NCI-H82 treated with DMSO at 0.1 percent for 48 hours (cell line): ENCODE measurements at regions not wholly inside any gene's neighbourhood (a gene's known extent, or its start where the extent isn't known, plus 50 kb on each side); places are given as distances from the start of the nearest gene placed in this dataset.

Experiments
- DNase-seq: peaks from one replicate; lab custom pipeline; 2025; ENCODE audit not compliant: unreplicated experiment; lab: John Stamatoyannopoulos, UW

GRCh38 chr10:121096617-121097431 lies 245.7 kb downstream of the WDR11 start:
- no peak for DNase-seq

- DNase-seq = peak; percentile 19
These were observed 247.0 kb downstream of the WDR11 start for GRCh38 chr10:121098211-121098610.

- DNase-seq = peak; percentile 52
These were observed 247.6 kb downstream of the WDR11 start for GRCh38 chr10:121098751-121099150.

- DNase-seq = no peak
These were observed 248.0 kb downstream of the WDR11 start for GRCh38 chr10:121099181-121099580.

GRCh38 chr10:121099592-121099991 lies 248.4 kb downstream of the WDR11 start:
- DNase-seq = peak; percentile 79

- DNase-seq = no peak
These were observed 250.4 kb downstream of the WDR11 start for GRCh38 chr10:121101561-121101960.

- no peak for DNase-seq
These were observed 251.5 kb downstream of the WDR11 start for GRCh38 chr10:121102706-121103105.

- no peak for DNase-seq
These were observed 253.4 kb downstream of the WDR11 start for GRCh38 chr10:121104476-121105111.

GRCh38 chr10:121106611-121107010 lies 255.4 kb downstream of the WDR11 start:
- no peak for DNase-seq

- DNase-seq = no peak
These were observed 256.9 kb downstream of the WDR11 start for GRCh38 chr10:121108051-121108450.

GRCh38 chr10:121110369-121110768 lies 259.2 kb downstream of the WDR11 start:
- no peak for DNase-seq

- no peak for DNase-seq
These were observed 261.0 kb downstream of the WDR11 start for GRCh38 chr10:121112136-121112535.

- DNase-seq = no peak
These were observed 261.6 kb downstream of the WDR11 start for GRCh38 chr10:121112579-121113384.

- no peak for DNase-seq
These were observed 262.2 kb downstream of the WDR11 start for GRCh38 chr10:121113385-121113696.

- DNase-seq = no peak
These were observed 262.7 kb downstream of the WDR11 start for GRCh38 chr10:121113911-121114310.

GRCh38 chr10:121115154-121115553 lies 264.0 kb downstream of the WDR11 start:
- no peak for DNase-seq

GRCh38 chr10:121121462-121121861 lies 270.3 kb downstream of the WDR11 start:
- no peak for DNase-seq

GRCh38 chr10:121127151-121127906 lies 276.2 kb downstream of the WDR11 start:
- no peak for DNase-seq

GRCh38 chr10:121128164-121128563 lies 277.0 kb downstream of the WDR11 start:
- no peak for DNase-seq

- no peak for DNase-seq
These were observed 278.1 kb downstream of the WDR11 start for GRCh38 chr10:121129266-121129665.

GRCh38 chr10:121130382-121130781 lies 279.2 kb downstream of the WDR11 start:
- DNase-seq = no peak
